ENCODE measurements at regions not wholly inside any gene's neighbourhood (a gene's known extent, or its start where the extent isn't known, plus 50 kb on each side); places are given as distances from the start of the nearest gene placed in this dataset.

GRCh38 chr17:15049795-15050160 is 215.3 kb downstream of the PMP22 start:
- TF ChIP-seq CTCF (IDR thresholded peaks at IDR 0.05) (no peak), POLR2A (IDR thresholded peaks at IDR 0.05) (no peak)

Measured in Peyer's patch (tissue), 4 donors.